IMR-90 (cell line): ENCODE measurements at regions not wholly inside any gene's neighbourhood (a gene's known extent, or its start where the extent isn't known, plus 50 kb on each side); places are given as distances from the start of the nearest gene placed in this dataset.

Source experiments
- CEBPB ChIP-seq: IDR thresholded peaks from 2 replicates; pipeline ENCODE4 v1.6.1; 2012; ENCODE audit warnings: low read depth, low read length, improper control_type of control experiment
- CHD1 ChIP-seq: IDR thresholded peaks from 2 replicates; pipeline ENCODE4 v1.6.1; 2012; ENCODE audit warnings: low read depth, low read length, improper control_type of control experiment
- CTCF ChIP-seq: conservative IDR thresholded peaks from 2 replicates; pipeline ENCODE4 v1.5.1; 2012; ENCODE audit warnings: mild to moderate bottlenecking, low read depth, low read length, improper control_type of control experiment
- ELK1 ChIP-seq: fragments of 150-350 bp; IDR thresholded peaks from 2 replicates; pipeline ENCODE4 v1.6.1; 2016; ENCODE audit warnings: low read depth, mild to moderate bottlenecking, low read length, moderate library complexity, borderline replicate concordance
- MAFK ChIP-seq: IDR thresholded peaks from 2 replicates; pipeline ENCODE4 v1.6.1; 2012; ENCODE audit warnings: low read depth, low read length, improper control_type of control experiment
- POLR2A ChIP-seq: IDR thresholded peaks from 2 replicates; pipeline ENCODE4 v1.6.1; 2012; ENCODE audit warnings: mild to moderate bottlenecking, low read depth, low read length
- RAD21 ChIP-seq: IDR thresholded peaks from 2 replicates; pipeline ENCODE4 v1.6.1; 2012; ENCODE audit warnings: low read length, improper control_type of control experiment
- RFX5 ChIP-seq: IDR thresholded peaks from 2 replicates; pipeline ENCODE4 v1.8.0; 2012; ENCODE audit warnings: low read depth, mild to moderate bottlenecking, low read length, moderate library complexity
- USF2 ChIP-seq: fragments of 150-350 bp; IDR thresholded peaks from 2 replicates; pipeline ENCODE4 v1.6.1; 2017; ENCODE audit warnings: mild to moderate bottlenecking, antibody characterized with exemption, low read length, low read depth

- TF ChIP-seq CTCF (no peak), CEBPB (no peak), RAD21 (no peak), MAFK (no peak), ELK1 (no peak), POLR2A (no peak), USF2 (no peak), RFX5 (no peak), CHD1 (no peak)
Measured at GRCh38 chr12:90091809-90092208, 383.2 kb upstream of the ATP2B1 start.
